Kidney (tissue), 13 donors: ENCODE measurements at regions not wholly inside any gene's neighbourhood (a gene's known extent, or its start where the extent isn't known, plus 50 kb on each side); places are given as distances from the start of the nearest gene placed in this dataset.

Experiments used
- DNase-seq, 5 donors: peaks; one replicate each; pipeline ENCODE4 v3.0.0-alpha.2; 2013 to 2020
- FAIRE-seq: peaks from 2 replicates; lab custom pipeline; 2012; peaks lifted over from hg19 to GRCh38; lab: Jason Lieb, UNC
- H3K27ac ChIP-seq, 2 donors: one replicate each; pipeline ENCODE4 v1.7.0; 2013; ENCODE audit warnings: low read depth in 2 of 2, low read length in 2 of 2, inconsistent platforms in 1 of 2
- H3K27me3 ChIP-seq: one replicate; pipeline ENCODE4 v1.7.1; 2013; ENCODE audit warnings: low read length, inconsistent platforms; ENCODE audit not compliant: control insufficient read depth, insufficient read depth
- H3K36me3 ChIP-seq, 3 donors: one replicate each; pipeline versions ENCODE4 v1.7.0 to v1.7.1; 2013; ENCODE audit warnings: low read length in 3 of 3, control low read depth in 1 of 3, inconsistent platforms in 1 of 3; ENCODE audit not compliant: insufficient read depth in 3 of 3, control insufficient read depth in 2 of 3
- H3K4me1 ChIP-seq, 3 donors: one replicate each; pipeline versions ENCODE4 v1.7.0 to v1.7.1; 2013; ENCODE audit warnings: low read length in 3 of 3, inconsistent platforms in 1 of 3, low read depth in 1 of 3; ENCODE audit not compliant: control insufficient read depth in 2 of 3, insufficient read depth in 2 of 3
- H3K4me3 ChIP-seq, 3 donors: one replicate each; pipeline versions ENCODE4 v1.7.0 to v1.8.1; 2013; ENCODE audit warnings: low read length in 3 of 3, control low read depth in 1 of 3, inconsistent platforms in 1 of 3
- H3K9ac ChIP-seq, 3 donors: one replicate each; pipeline versions ENCODE4 v1.7.0 to v1.7.1; 2013; ENCODE audit warnings: low read length in 3 of 3, control low read depth in 1 of 3, inconsistent platforms in 1 of 3
- H3K9me3 ChIP-seq, 3 donors: one replicate each; pipeline versions ENCODE4 v1.7.0 to v1.7.1; 2013; ENCODE audit warnings: low read length in 3 of 3, control low read depth in 1 of 3, inconsistent platforms in 1 of 3; ENCODE audit not compliant: control insufficient read depth in 2 of 3, insufficient read depth in 1 of 3
- CTCF ChIP-seq: IDR thresholded peaks from 3 replicates; pipeline ENCODE4 v1.5.1; 2012; ENCODE audit warnings: mild to moderate bottlenecking, moderate library complexity, borderline replicate concordance; ENCODE audit not compliant: insufficient read depth; ENCODE audit errors: extremely low read depth
- intact Hi-C: fragments of 100-400 bp; cut with DNase I; formaldehyde crosslinking; loops from one replicate; pipeline ENCODE4 v1.11.1; 2022
- donor health status: control.
- donor health status: control.
- donor health status: control.
- donor health status: control.
- donor health status: control.
- donor health status: DM: yes; HTN: yes; CAD: no.
- donor health status: Normal renal cell carcinoma (clear cell type).

GRCh38 chr1:116460261-116460660 lies 87.2 kb downstream of the ATP1A1 start:
- DNase-seq (no peak), FAIRE-seq (no peak)
- Histone ChIP-seq H3K4me3 (no peak overlapping the region), H3K27me3 (no peaks in the 10 kb centered on the region), H3K27ac (no peak overlapping the region), H3K9me3 (no peaks in the 10 kb centered on the region), H3K36me3 (no peaks in the 10 kb centered on the region), H3K4me1 (peaks cover 0 to 3% (median 0%) of the 10 kb centered on the region in 3 donors), H3K9ac (no peak overlapping the region)
- TF ChIP-seq CTCF: no peak
- intact Hi-C loops: no loop called here

DNA sequence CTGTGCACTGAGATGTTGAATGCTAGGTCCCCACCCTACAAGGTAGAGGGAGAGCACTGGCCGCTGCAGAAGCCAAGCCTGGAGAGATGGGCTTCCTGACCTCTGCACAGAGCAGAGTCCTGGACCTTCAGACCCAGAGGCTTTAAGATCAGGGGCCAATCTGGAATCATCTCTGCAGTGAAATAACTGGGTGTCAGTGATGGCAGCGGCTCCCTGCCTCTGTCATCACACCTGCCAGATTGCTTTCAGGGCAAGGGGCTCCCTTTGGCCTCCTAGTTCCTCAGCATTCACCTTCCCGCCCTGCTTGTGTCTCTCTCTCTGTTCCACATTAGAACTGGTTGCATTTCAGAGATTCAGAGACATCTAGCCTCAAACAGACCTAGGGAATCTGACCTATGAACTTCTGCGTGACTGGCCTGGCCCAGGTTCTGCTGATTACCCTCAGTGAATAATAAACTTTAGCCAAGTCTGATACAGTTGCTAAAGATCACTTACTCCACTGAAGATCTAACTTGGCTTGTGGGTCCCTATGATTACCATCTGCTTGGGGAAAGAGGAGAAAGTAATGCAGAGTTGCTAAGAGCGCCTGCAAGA lies 87.8 kb downstream of the ATP1A1 start:
- intact Hi-C loops: no loop called here
- no peak for TF ChIP-seq CTCF
- no peak for FAIRE-seq

DNA sequence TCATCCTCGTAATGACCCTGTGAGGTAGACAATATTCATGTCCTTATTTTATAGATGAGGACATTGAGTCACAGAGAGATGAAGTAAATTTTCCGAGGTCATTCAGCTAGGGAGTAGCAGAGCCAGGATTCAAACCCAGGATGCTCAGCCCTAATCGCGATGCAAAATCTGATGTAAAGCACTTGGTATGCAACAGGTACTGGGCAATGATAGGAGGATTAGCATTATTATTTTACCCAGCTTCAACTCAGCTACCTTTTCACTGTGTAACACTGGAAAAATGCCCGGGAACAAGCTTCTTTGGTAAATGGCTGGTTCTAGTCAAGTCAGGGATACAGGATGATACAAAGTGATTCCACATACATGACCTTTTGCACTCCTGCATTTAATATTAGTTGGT lies 88.7 kb downstream of the ATP1A1 start:
- Histone ChIP-seq H3K36me3 (no peaks in the 10 kb centered on the region), H3K27me3 (no peaks in the 10 kb centered on the region), H3K4me3 (no peak overlapping the region), H3K4me1 (peaks cover 0 to 5% (median 0%) of the 10 kb centered on the region in 3 donors), H3K27ac (no peak overlapping the region), H3K9me3 (no peaks in the 10 kb centered on the region), H3K9ac (no peak overlapping the region)
- DNase-seq (no peak), FAIRE-seq (no peak)
- intact Hi-C loops: no loop called here
- TF ChIP-seq CTCF: no peak

More for the DNA sequence above, 87.8 kb downstream of the ATP1A1 start:
- Histone ChIP-seq H3K4me1 (peaks cover 0 to 3% (median 0%) of the 10 kb centered on the region in 3 donors), H3K27ac (no peak overlapping the region), H3K36me3 (no peaks in the 10 kb centered on the region), H3K4me3 (no peak overlapping the region), H3K9ac (no peak overlapping the region), H3K9me3 (no peaks in the 10 kb centered on the region), H3K27me3 (no peaks in the 10 kb centered on the region)
- DNase-seq: no peak

GRCh38 chr1:116462722-116463121 lies 89.7 kb downstream of the ATP1A1 start:
- no peak for DNase-seq
- Histone ChIP-seq H3K4me1 (peaks cover 0 to 5% (median 4%) of the 10 kb centered on the region in 3 donors), H3K36me3 (no peaks in the 10 kb centered on the region), H3K9me3 (no peaks in the 10 kb centered on the region), H3K4me3 (no peak overlapping the region), H3K27ac (no peak overlapping the region), H3K9ac (no peak overlapping the region), H3K27me3 (no peaks in the 10 kb centered on the region)
- TF ChIP-seq CTCF: no peak
- FAIRE-seq: no peak
- intact Hi-C loops: no loop called here
